K562 (cell line): ENCODE measurements at regions not wholly inside any gene's neighbourhood (a gene's known extent, or its start where the extent isn't known, plus 50 kb on each side); places are given as distances from the start of the nearest gene placed in this dataset.

ENCODE experiments used
- ATAC-seq: fragments of 200-7000 bp; cut with Tn5 transposase; 3 replicates; pipeline ENCODE4 v1.9.1; 2020; ENCODE audit warnings: moderate library complexity
- BruUV-seq: library from RNA; stranded (reverse); fragments of 400-500 nt; replicated peaks from 2 replicates; lab custom pipeline; 2021; lab: Mats Ljungman, UMichigan
- CTCF ChIA-PET: fragments of 300-600 bp; formaldehyde crosslinking; extraction: SDS; loops from one replicate; lab custom pipeline; 2021; ENCODE audit warnings: low intra/inter-chr PET ratio; lab: Yijun Ruan, JAX
- POLR2A ChIA-PET: fragments of 300-600, 350-650 bp; sonication (Branson Sonifier 250); formaldehyde crosslinking; extraction: SDS; loops from one replicate; lab custom pipeline; 2021; ENCODE audit warnings: antibody characterized with exemption, inconsistent platforms; lab: Yijun Ruan, JAX
- DNase-seq, 4 experiments: peaks; one replicate each; pipeline versions ENCODE4 v3.0.0 to v3.0.0-alpha.2; 2011 to 2018; ENCODE audit warnings: low spot score in 3 of 4, mixed read lengths in 3 of 4; ENCODE audit errors: extremely low read depth in 1 of 4
- FAIRE-seq: peaks from 2 replicates; lab custom pipeline; 2011; peaks lifted over from hg19 to GRCh38; lab: Jason Lieb, UNC
- H2AFZ ChIP-seq: 2 replicates; pipeline ENCODE4 v1.6.0; 2011; ENCODE audit warnings: low read depth, low read length, control low read depth, inconsistent platforms
- H3K27ac ChIP-seq: fragments of 200-600 bp; 3 replicates; pipeline ENCODE4 v1.8.0; 2011; ENCODE audit warnings: low read depth, mild to moderate bottlenecking, control low read depth, inconsistent platforms, low read length, moderate library complexity, mixed read lengths; ENCODE audit errors: extremely low read depth
- H3K27me3 ChIP-seq, 2 experiments: fragments of 300-600 bp in 1 of 2; 2 replicates in 1 of 2; 3 replicates in 1 of 2; pipeline versions ENCODE4 v1.6.0 to v1.8.0; 2011; ENCODE audit warnings: inconsistent platforms in 2 of 2, low read length in 2 of 2, mild to moderate bottlenecking in 1 of 2, mixed read lengths in 1 of 2, moderate library complexity in 1 of 2; ENCODE audit not compliant: control insufficient read depth in 2 of 2, insufficient read depth in 2 of 2
- H3K36me3 ChIP-seq: fragments of 300-600 bp; 3 replicates; pipeline ENCODE4 v1.8.0; 2011; ENCODE audit warnings: mild to moderate bottlenecking, low read length, inconsistent platforms; ENCODE audit not compliant: control insufficient read depth, insufficient read depth
- H3K4me1 ChIP-seq, 2 experiments: fragments of 200-600 bp in 1 of 2; replicated peaks in 1 of 2; 2 replicates in 1 of 2; 3 replicates in 1 of 2; pipeline versions ENCODE4 v1.5.1 to v1.8.0; 2011; ENCODE audit warnings: inconsistent platforms in 2 of 2, low read length in 2 of 2, mild to moderate bottlenecking in 1 of 2, mixed read lengths in 1 of 2, moderate library complexity in 1 of 2; ENCODE audit not compliant: control insufficient read depth in 2 of 2, insufficient read depth in 2 of 2
- H3K4me2 ChIP-seq: 2 replicates; pipeline ENCODE4 v1.6.1; 2011; ENCODE audit warnings: low read length, control low read depth, inconsistent platforms, mixed read lengths; ENCODE audit not compliant: insufficient read depth
- H3K4me3 ChIP-seq: fragments of 200-600 bp; sonication (generic), shearing (Covaris generic); 2 replicates; pipeline ENCODE4 v1.5.1; 2016; ENCODE audit warnings: control low read depth, inconsistent platforms
- H3K79me2 ChIP-seq: fragments of 200-600 bp; 3 replicates; pipeline ENCODE4 v1.8.0; 2011; ENCODE audit warnings: low read length, inconsistent platforms; ENCODE audit not compliant: control insufficient read depth, insufficient read depth
- H3K9ac ChIP-seq, 2 experiments: 2 replicates each; pipeline versions ENCODE4 v1.6.0 to v1.6.1; 2011; ENCODE audit warnings: low read depth in 2 of 2, low read length in 2 of 2, control low read depth in 1 of 2, inconsistent platforms in 1 of 2, mild to moderate bottlenecking in 1 of 2, mixed read lengths in 1 of 2; ENCODE audit not compliant: insufficient read depth in 1 of 2
- H3K9me1 ChIP-seq: one replicate; pipeline ENCODE4 v1.6.0; 2011; ENCODE audit warnings: inconsistent platforms, mild to moderate bottlenecking, low read length, moderate library complexity; ENCODE audit not compliant: control insufficient read depth, insufficient read depth
- H3K9me3 ChIP-seq: replicated peaks from 2 replicates; pipeline ENCODE4 v1.5.1; 2011; ENCODE audit warnings: low read depth, low read length, inconsistent platforms; ENCODE audit not compliant: control insufficient read depth, insufficient read depth
- H4K20me1 ChIP-seq: replicated peaks from 2 replicates; pipeline ENCODE4 v1.6.1; 2011; ENCODE audit warnings: low read length, inconsistent platforms, mixed read lengths; ENCODE audit not compliant: control insufficient read depth, insufficient read depth
- EP400 ChIP-seq: fragments of 450-650 bp; IDR thresholded peaks from 2 replicates; pipeline ENCODE4 v1.6.1; 2017; ENCODE audit warnings: antibody characterized with exemption, mild to moderate bottlenecking, moderate library complexity
- HEY1 ChIP-seq: fragments of 250-450 bp; sonication (Bioruptor Pico); IDR thresholded peaks from 2 replicates; pipeline ENCODE4 v1.5.0; 2020; ENCODE audit warnings: mild to moderate bottlenecking, moderate library complexity, borderline replicate concordance
- HMGN3 ChIP-seq: IDR thresholded peaks from 2 replicates; pipeline ENCODE4 v1.6.1; 2011; ENCODE audit warnings: borderline replicate concordance, low read depth, mild to moderate bottlenecking, mixed read lengths, low read length; ENCODE audit not compliant: insufficient read length; ENCODE audit errors: extremely low read depth
- JUN ChIP-seq, 2 experiments: sonication (generic) in 1 of 2; formaldehyde crosslinking in 1 of 2; IDR thresholded peaks; 2 replicates each; pipeline versions ENCODE4 v1.6.1 to v1.8.0; 2012 to 2022; ENCODE audit warnings: borderline replicate concordance in 2 of 2, mild to moderate bottlenecking in 2 of 2, improper control_type of control experiment in 1 of 2, low read depth in 1 of 2, low read length in 1 of 2, missing genetic modification reagents in 1 of 2
- NFIC ChIP-seq: fragments of 450-650 bp; IDR thresholded peaks from 2 replicates; pipeline ENCODE4 v1.6.1; 2017; ENCODE audit warnings: mild to moderate bottlenecking, inconsistent platforms
- NFIX ChIP-seq: fragments of 250-450 bp; sonication (Bioruptor Pico); IDR thresholded peaks from 2 replicates; pipeline ENCODE4 v1.4.0; 2020; ENCODE audit warnings: low read depth, mild to moderate bottlenecking, moderate library complexity
- NR2C1 ChIP-seq, 2 experiments: fragments of 450-650 bp; IDR thresholded peaks; 2 replicates each; pipeline ENCODE4 v1.6.1; 2017; ENCODE audit warnings: mild to moderate bottlenecking in 2 of 2, antibody characterized with exemption in 1 of 2, inconsistent platforms in 1 of 2, missing compliant biosample characterization in 1 of 2, missing genetic modification characterization in 1 of 2
- RUNX1 ChIP-seq: sonication (generic); IDR thresholded peaks from 2 replicates; pipeline ENCODE4 v1.6.1; 2016; ENCODE audit warnings: antibody characterized with exemption, low read depth
- WGBS: fragments of 100-300 bp; shearing (Covaris generic); methylation state at CpG from one replicate; pipeline ENCODE4 v1.1.6; 2016; ENCODE audit warnings: low coverage, mixed read lengths; ENCODE audit not compliant: insufficient coverage; ENCODE audit errors: missing lambda C conversion rate; 5-methylcytosine and 5-hydroxymethylcytosine counted together
- in situ Hi-C: fragments of 300-500 bp; cut with MboI; formaldehyde crosslinking; loops from 4 replicates; pipeline ENCODE4 v1.15.0; 2018; ENCODE audit warnings: inconsistent platforms, mixed read lengths
- intact Hi-C: fragments of 100-400 bp; cut with micrococcal nuclease; formaldehyde crosslinking; loops from 2 replicates; pipeline ENCODE4 v1.14.2; 2022
- TF ChIP-seq, protein P1 (sequence below): sonication (generic); formaldehyde crosslinking; IDR thresholded peaks from 2 replicates; pipeline ENCODE4 v1.8.0; 2022; ENCODE audit warnings: mild to moderate bottlenecking, missing genetic modification reagents
- TF ChIP-seq, protein P2 (sequence below): fragments of 250-450 bp; sonication (Bioruptor Pico); IDR thresholded peaks from 2 replicates; pipeline ENCODE4 v1.6.1; 2021; ENCODE audit warnings: mild to moderate bottlenecking

DNA sequence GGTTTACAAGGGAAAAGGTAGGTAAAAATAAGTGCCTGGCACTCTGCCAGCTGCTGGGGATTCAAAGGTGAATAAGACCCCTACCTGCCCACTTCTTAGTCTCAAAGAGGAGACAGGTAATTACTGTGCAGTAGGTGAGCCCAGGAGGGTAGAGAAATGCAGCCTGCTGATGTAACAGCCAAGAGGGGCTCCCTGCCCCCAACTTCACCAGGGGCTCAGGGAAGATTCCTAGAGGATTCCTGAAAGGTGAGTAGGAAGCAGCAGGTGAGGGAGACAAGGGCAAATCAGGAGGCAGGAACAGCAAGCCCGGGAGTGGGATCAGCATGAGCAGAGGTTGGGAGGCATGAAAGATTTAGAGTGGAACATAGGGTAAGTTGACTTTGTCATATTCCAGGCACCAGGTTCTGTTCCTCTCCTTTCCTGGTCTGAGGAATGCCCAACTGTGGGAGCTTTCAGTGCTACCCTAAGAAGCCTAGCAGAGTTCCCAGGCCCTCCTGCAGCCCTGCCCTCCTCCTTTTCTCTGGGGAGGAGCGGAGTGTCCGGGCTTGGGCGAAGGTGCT lies 258.1 kb downstream of the LRFN2 start:
- intact Hi-C loops, result loop anchor here (5.0 kb wide), 1 partner anchor 698 kb away; no protein-coding TSS in a partner anchor
- H3K4me2 ChIP-seq, result no peak overlapping the region
- H2AFZ ChIP-seq, result no peak overlapping the region
- H3K9me1 ChIP-seq, result no peaks in the 10 kb centered on the region
- H3K79me2 ChIP-seq, result no peaks in the 10 kb centered on the region
- FAIRE-seq, result no peak
- TF ChIP-seq, protein P1, sequence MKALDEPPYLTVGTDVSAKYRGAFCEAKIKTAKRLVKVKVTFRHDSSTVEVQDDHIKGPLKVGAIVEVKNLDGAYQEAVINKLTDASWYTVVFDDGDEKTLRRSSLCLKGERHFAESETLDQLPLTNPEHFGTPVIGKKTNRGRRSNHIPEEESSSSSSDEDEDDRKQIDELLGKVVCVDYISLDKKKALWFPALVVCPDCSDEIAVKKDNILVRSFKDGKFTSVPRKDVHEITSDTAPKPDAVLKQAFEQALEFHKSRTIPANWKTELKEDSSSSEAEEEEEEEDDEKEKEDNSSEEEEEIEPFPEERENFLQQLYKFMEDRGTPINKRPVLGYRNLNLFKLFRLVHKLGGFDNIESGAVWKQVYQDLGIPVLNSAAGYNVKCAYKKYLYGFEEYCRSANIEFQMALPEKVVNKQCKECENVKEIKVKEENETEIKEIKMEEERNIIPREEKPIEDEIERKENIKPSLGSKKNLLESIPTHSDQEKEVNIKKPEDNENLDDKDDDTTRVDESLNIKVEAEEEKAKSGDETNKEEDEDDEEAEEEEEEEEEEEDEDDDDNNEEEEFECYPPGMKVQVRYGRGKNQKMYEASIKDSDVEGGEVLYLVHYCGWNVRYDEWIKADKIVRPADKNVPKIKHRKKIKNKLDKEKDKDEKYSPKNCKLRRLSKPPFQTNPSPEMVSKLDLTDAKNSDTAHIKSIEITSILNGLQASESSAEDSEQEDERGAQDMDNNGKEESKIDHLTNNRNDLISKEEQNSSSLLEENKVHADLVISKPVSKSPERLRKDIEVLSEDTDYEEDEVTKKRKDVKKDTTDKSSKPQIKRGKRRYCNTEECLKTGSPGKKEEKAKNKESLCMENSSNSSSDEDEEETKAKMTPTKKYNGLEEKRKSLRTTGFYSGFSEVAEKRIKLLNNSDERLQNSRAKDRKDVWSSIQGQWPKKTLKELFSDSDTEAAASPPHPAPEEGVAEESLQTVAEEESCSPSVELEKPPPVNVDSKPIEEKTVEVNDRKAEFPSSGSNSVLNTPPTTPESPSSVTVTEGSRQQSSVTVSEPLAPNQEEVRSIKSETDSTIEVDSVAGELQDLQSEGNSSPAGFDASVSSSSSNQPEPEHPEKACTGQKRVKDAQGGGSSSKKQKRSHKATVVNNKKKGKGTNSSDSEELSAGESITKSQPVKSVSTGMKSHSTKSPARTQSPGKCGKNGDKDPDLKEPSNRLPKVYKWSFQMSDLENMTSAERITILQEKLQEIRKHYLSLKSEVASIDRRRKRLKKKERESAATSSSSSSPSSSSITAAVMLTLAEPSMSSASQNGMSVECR (CRISPR knock-in tag), result no peak
- no peak for TF ChIP-seq NR2C1 (IDR thresholded peaks at IDR 0.05)
- TF ChIP-seq NR2C1 (tag; IDR thresholded peaks at IDR 0.05), result no peak
- TF ChIP-seq JUN (IDR thresholded peaks at IDR 0.05; ENCODE audit: borderline replicate concordance, low read depth, low read length), result no peak
- TF ChIP-seq JUN (CRISPR knock-in tag; IDR thresholded peaks at IDR 0.05; ENCODE audit: borderline replicate concordance), result no peak
- TF ChIP-seq NFIX, result peak; percentile 60
- TF ChIP-seq HEY1, result no peak
- no peak for TF ChIP-seq EP400
- TF ChIP-seq RUNX1, result no peak
- peak; percentile 88 for TF ChIP-seq NFIC
- TF ChIP-seq HMGN3, result no peak
- TF ChIP-seq, protein P2, sequence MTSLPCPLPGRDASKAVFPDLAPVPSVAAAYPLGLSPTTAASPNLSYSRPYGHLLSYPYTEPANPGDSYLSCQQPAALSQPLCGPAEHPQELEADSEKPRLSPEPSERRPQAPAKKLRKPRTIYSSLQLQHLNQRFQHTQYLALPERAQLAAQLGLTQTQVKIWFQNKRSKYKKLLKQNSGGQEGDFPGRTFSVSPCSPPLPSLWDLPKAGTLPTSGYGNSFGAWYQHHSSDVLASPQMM (CRISPR knock-in tag), result no peak
- TF ChIP-seq, all 486 proteins: peak for 2
- Histone ChIP-seq H3K36me3 (no peaks in the 10 kb centered on the region), H3K27me3 (peaks cover 0 to 6% of the 10 kb centered on the region in 2 experiments; a peak in 1 of 5 replicates), H3K4me1 (no peaks in the 10 kb centered on the region), H3K27ac (no peak overlapping the region), H3K4me3 (no peak overlapping the region), H4K20me1 (no peaks in the 10 kb centered on the region), H3K9ac (no peak overlapping the region), H3K9me3 (no peaks in the 10 kb centered on the region)
- ChIA-PET CTCF (no interaction called here), POLR2A (no interaction called here)
- no TSS peak for BruUV-seq
- 3% methylated on average over 4 of the region's 4 CpGs for WGBS
- no peak for DNase-seq
- ATAC-seq, result no peak
- in situ Hi-C loops, result no loop called here
